Liver (tissue), 3 donors: ENCODE measurements at regions not wholly inside any gene's neighbourhood (a gene's known extent, or its start where the extent isn't known, plus 50 kb on each side); places are given as distances from the start of the nearest gene placed in this dataset.

Experiments
- GABPA ChIP-seq, 2 donors: IDR thresholded peaks in 1 of 2; conservative IDR thresholded peaks in 1 of 2; 2 replicates each; pipeline ENCODE4 v1.6.1; 2016; ENCODE audit warnings: antibody characterized with exemption in 2 of 2, mild to moderate bottlenecking in 1 of 2, moderate library complexity in 1 of 2
- JUND ChIP-seq, 2 donors: IDR thresholded peaks; 2 replicates each; pipeline ENCODE4 v1.6.1; 2016; ENCODE audit warnings: antibody characterized with exemption in 2 of 2
- RAD21 ChIP-seq, 2 donors: IDR thresholded peaks; 2 replicates each; pipeline ENCODE4 v1.6.1; 2016; ENCODE audit warnings: antibody characterized with exemption in 2 of 2, mild to moderate bottlenecking in 2 of 2
- TAF1 ChIP-seq: conservative IDR thresholded peaks from 2 replicates; pipeline ENCODE4 v1.6.1; 2016; ENCODE audit warnings: antibody characterized with exemption, mild to moderate bottlenecking
- ZBTB33 ChIP-seq: IDR thresholded peaks from 2 replicates; pipeline ENCODE4 v1.6.1; 2016; ENCODE audit warnings: antibody characterized with exemption
- TF ChIP-seq, protein P1 (sequence below): fragments of 150-350 bp; IDR thresholded peaks from 2 replicates; pipeline ENCODE4 v1.5.1; 2017; ENCODE audit warnings: improper control_type of control experiment, low read depth, low read length; ENCODE audit not compliant: missing input control
- TF ChIP-seq, protein P2 (sequence below): IDR thresholded peaks from 2 replicates; pipeline ENCODE4 v1.6.1; 2016; ENCODE audit warnings: antibody characterized with exemption, mild to moderate bottlenecking
- donor health status: healthy.
- donor health status: healthy.

- TF ChIP-seq, protein P1, sequence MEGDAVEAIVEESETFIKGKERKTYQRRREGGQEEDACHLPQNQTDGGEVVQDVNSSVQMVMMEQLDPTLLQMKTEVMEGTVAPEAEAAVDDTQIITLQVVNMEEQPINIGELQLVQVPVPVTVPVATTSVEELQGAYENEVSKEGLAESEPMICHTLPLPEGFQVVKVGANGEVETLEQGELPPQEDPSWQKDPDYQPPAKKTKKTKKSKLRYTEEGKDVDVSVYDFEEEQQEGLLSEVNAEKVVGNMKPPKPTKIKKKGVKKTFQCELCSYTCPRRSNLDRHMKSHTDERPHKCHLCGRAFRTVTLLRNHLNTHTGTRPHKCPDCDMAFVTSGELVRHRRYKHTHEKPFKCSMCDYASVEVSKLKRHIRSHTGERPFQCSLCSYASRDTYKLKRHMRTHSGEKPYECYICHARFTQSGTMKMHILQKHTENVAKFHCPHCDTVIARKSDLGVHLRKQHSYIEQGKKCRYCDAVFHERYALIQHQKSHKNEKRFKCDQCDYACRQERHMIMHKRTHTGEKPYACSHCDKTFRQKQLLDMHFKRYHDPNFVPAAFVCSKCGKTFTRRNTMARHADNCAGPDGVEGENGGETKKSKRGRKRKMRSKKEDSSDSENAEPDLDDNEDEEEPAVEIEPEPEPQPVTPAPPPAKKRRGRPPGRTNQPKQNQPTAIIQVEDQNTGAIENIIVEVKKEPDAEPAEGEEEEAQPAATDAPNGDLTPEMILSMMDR, result no peak
- TF ChIP-seq ZBTB33, result no peak
- no peak for TF ChIP-seq RAD21 (IDR thresholded peaks at IDR 0.05)
- no peak for TF ChIP-seq JUND (IDR thresholded peaks at IDR 0.05)
- TF ChIP-seq TAF1, result no peak
- no peak for TF ChIP-seq GABPA (IDR thresholded peaks at IDR 0.05 in 1 of 2, conservative IDR thresholded peaks at IDR 0.05 in 1 of 2)
- TF ChIP-seq, protein P2, sequence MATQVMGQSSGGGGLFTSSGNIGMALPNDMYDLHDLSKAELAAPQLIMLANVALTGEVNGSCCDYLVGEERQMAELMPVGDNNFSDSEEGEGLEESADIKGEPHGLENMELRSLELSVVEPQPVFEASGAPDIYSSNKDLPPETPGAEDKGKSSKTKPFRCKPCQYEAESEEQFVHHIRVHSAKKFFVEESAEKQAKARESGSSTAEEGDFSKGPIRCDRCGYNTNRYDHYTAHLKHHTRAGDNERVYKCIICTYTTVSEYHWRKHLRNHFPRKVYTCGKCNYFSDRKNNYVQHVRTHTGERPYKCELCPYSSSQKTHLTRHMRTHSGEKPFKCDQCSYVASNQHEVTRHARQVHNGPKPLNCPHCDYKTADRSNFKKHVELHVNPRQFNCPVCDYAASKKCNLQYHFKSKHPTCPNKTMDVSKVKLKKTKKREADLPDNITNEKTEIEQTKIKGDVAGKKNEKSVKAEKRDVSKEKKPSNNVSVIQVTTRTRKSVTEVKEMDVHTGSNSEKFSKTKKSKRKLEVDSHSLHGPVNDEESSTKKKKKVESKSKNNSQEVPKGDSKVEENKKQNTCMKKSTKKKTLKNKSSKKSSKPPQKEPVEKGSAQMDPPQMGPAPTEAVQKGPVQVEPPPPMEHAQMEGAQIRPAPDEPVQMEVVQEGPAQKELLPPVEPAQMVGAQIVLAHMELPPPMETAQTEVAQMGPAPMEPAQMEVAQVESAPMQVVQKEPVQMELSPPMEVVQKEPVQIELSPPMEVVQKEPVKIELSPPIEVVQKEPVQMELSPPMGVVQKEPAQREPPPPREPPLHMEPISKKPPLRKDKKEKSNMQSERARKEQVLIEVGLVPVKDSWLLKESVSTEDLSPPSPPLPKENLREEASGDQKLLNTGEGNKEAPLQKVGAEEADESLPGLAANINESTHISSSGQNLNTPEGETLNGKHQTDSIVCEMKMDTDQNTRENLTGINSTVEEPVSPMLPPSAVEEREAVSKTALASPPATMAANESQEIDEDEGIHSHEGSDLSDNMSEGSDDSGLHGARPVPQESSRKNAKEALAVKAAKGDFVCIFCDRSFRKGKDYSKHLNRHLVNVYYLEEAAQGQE, result no peak
These were observed 861.1 kb upstream of the IGFBP7 start for GRCh38 chr4:57971261-57971660.
